Ovary (tissue), 7 donors: ENCODE measurements at regions not wholly inside any gene's neighbourhood (a gene's known extent, or its start where the extent isn't known, plus 50 kb on each side); places are given as distances from the start of the nearest gene placed in this dataset.
A peak's percentile ranks its signal among the peaks of the same experiment; 100 is the strongest.

Source experiments
- DNase-seq, 5 donors: peaks; one replicate each; pipeline ENCODE4 v3.0.0-alpha.2; 2019 to 2020
- H3K27ac ChIP-seq, 2 donors: fragments of 200-600 bp; one replicate each; pipeline versions ENCODE4 v1.5.1 to v1.8.0; 2019 to 2022
- H3K27me3 ChIP-seq: fragments of 200-600 bp; one replicate; pipeline ENCODE4 v1.8.0; 2022
- H3K36me3 ChIP-seq: fragments of 200-600 bp; sonication (generic); one replicate; pipeline ENCODE4 v1.5.1; 2019
- H3K4me1 ChIP-seq: one replicate; pipeline ENCODE4 v1.8.1; 2013; ENCODE audit warnings: mild to moderate bottlenecking, moderate library complexity; ENCODE audit not compliant: insufficient read depth
- H3K4me3 ChIP-seq: fragments of 200-600 bp; sonication (generic); one replicate; pipeline ENCODE4 v1.5.1; 2017
- H3K9me3 ChIP-seq, 2 donors: fragments of 200-600 bp in 1 of 2; sonication (generic) in 1 of 2; one replicate each; pipeline versions ENCODE4 v1.5.1 to v1.8.1; 2013 to 2019; ENCODE audit warnings: mild to moderate bottlenecking in 1 of 2, moderate library complexity in 1 of 2
- EP300 ChIP-seq: sonication (generic); formaldehyde crosslinking; IDR thresholded peaks from one replicate; pipeline ENCODE4 v1.6.1; 2017; ENCODE audit warnings: antibody characterized with exemption
- POLR2A ChIP-seq: fragments of 450-650 bp; IDR thresholded peaks from one replicate; pipeline ENCODE4 v1.6.1; 2017; ENCODE audit warnings: antibody characterized with exemption, mild to moderate bottlenecking, moderate library complexity
- WGBS, 3 donors: extraction: QIAGEN DNeasy Blood & Tissue Kit in 1 of 3; methylation state at CpG; one replicate each; pipeline versions ENCODE4 v1.1.5 to v1.1.7; 2013 to 2017; 5-methylcytosine and 5-hydroxymethylcytosine counted together
- intact Hi-C, 4 donors: fragments of 100-400 bp; cut with DNase I; formaldehyde crosslinking; loops; one replicate each; pipeline versions ENCODE4 v1.11.0 to v1.15.1; 2022 to 2023
- TF ChIP-seq, protein P1 (sequence below), 3 donors: fragments of 450-650 bp in 2 of 3; fragments of 200-600 bp in 1 of 3; IDR thresholded peaks; one replicate each; pipeline versions ENCODE4 v1.5.1 to v1.8.0; 2016 to 2022; ENCODE audit warnings: antibody characterized with exemption in 3 of 3, mild to moderate bottlenecking in 1 of 3
- donor health status: DM: no; HTN: no; CAD: no; lungs with moderate emphysema.
- donor health status: DM: no; HTN: no; CAD: no.
- donor health status: Bipolar disorder and iron deficiency.
- donor health status: DM: no; HTN: no; CAD: no.
- donor health status: DM: yes; HTN: yes; CAD: no.

DNA sequence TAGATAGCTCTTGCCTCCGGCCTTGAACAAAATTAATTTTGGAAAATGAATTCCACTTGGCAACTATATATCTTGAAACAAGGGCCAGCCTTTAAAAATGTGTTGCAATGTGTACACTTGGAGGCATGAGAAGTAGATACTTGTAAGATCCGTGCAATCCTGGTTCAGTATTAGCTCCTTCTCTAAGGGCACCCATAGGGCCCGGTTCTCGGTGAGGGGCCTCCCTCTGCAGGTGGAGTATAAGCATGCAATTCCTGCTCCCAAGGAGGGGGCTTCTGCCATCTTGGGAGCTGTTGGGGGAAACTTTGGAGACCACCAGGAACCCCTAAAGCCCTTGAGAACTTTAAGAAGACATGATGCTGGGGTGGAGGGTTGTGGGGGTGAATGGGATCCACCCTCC lies 388.7 kb upstream of the RGMA start:
- no peaks in the 10 kb centered on the region for H3K9me3 ChIP-seq
- no peaks in the 10 kb centered on the region for H3K36me3 ChIP-seq
- peak overlapping the region in 1 of 2 donors; percentile 14 for H3K27ac ChIP-seq
- no peaks in the 10 kb centered on the region for H3K27me3 ChIP-seq
- H3K4me3 ChIP-seq = no peak overlapping the region
- no peak for DNase-seq
- TF ChIP-seq, protein P1, sequence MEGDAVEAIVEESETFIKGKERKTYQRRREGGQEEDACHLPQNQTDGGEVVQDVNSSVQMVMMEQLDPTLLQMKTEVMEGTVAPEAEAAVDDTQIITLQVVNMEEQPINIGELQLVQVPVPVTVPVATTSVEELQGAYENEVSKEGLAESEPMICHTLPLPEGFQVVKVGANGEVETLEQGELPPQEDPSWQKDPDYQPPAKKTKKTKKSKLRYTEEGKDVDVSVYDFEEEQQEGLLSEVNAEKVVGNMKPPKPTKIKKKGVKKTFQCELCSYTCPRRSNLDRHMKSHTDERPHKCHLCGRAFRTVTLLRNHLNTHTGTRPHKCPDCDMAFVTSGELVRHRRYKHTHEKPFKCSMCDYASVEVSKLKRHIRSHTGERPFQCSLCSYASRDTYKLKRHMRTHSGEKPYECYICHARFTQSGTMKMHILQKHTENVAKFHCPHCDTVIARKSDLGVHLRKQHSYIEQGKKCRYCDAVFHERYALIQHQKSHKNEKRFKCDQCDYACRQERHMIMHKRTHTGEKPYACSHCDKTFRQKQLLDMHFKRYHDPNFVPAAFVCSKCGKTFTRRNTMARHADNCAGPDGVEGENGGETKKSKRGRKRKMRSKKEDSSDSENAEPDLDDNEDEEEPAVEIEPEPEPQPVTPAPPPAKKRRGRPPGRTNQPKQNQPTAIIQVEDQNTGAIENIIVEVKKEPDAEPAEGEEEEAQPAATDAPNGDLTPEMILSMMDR (IDR thresholded peaks at IDR 0.05) = no peak
- no peak for TF ChIP-seq POLR2A
- TF ChIP-seq EP300 = no peak
- intact Hi-C loops = loop anchor here in 1 of 4 donors (10.0 kb wide), 1 partner anchor 393 kb away; the partner anchor contains the start of gene RGMA
- 9 to 31% (median 12%) methylated on average over 4 of the region's 4 CpGs for WGBS, 3 donors
- peaks cover 21% of the 10 kb centered on the region for H3K4me1 ChIP-seq

DNA sequence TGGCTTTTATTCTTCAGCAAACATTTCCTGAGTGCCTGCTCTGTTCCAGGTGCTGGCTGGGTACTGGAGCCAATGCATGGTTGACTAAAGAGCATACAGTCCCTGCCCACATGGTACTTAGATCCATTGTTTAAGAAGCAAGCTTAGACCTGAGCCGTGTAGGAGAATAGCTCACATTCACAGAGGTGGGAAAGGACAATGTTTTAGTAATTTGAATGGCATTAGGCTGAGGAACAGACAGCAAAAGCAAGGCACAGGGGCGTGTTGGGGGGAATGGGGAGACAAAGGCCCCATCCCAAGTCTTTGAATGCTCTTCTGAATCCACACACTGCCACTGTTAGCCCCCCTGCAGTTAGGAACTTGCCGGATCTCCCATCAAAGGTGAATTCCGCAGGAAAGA lies 388.2 kb upstream of the RGMA start:
- Histone ChIP-seq H3K36me3 (no peaks in the 10 kb centered on the region), H3K4me3 (no peak overlapping the region), H3K27me3 (no peaks in the 10 kb centered on the region), H3K4me1 (peaks cover 21% of the 10 kb centered on the region), H3K9me3 (no peaks in the 10 kb centered on the region), H3K27ac (peak overlapping the region; percentile 31 to 36)
- TF ChIP-seq, protein P1 (IDR thresholded peaks at IDR 0.05) = no peak
- TF ChIP-seq POLR2A (no peak), EP300 (no peak)
- 33 to 37% (median 36%) methylated on average over 4 of the region's 4 CpGs for WGBS, 3 donors
- intact Hi-C loops = loop anchor here in 1 of 4 donors (10.0 kb wide), 1 partner anchor 392 kb away; the partner anchor contains the start of gene RGMA
- no peak for DNase-seq

DNA sequence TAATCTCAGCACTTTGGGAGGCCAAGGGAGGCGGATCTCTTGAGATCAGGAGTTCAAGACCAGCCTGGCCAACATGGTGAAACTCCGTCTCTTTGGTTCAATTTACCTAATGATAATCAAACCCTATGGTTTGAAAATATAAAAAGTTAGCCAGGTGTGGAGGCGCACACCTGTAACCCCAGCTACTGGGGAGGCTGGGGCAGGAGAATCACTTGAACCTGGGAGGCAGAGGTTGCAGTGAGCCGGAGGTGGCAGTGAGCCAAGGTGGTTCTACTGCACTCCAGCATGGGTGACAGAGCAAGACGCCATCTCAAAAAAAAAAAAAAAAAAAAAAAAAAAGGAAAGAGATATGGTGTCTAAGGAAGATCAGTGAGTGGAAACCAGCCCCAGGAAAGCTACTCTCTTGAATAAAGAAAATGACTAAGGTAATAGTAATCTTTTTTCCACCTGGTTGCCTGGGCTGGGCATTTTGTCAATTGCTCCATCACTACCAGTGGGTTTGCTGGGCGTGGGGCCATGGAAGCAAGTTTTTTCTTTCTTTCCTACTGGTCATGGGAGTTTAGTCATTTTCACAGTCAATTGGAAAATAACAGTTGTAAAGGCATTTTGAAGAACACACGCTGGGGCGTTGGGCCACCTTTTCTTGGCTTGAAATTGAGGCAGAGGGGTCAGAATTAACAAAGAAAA lies 387.6 kb upstream of the RGMA start:
- no peaks in the 10 kb centered on the region for H3K9me3 ChIP-seq
- H3K36me3 ChIP-seq = no peaks in the 10 kb centered on the region
- TF ChIP-seq EP300 = no peak
- no peak for TF ChIP-seq POLR2A
- TF ChIP-seq, protein P1 (IDR thresholded peaks at IDR 0.05) = no peak
- H3K4me3 ChIP-seq = no peak overlapping the region
- peak overlapping the region in 1 of 2 donors; percentile 31 for H3K27ac ChIP-seq
- WGBS, 3 donors = 76 to 92% (median 92%) methylated on average over 8 of the region's 8 CpGs
- intact Hi-C loops = loop anchor here in 1 of 4 donors (10.0 kb wide), 1 partner anchor 392 kb away; the partner anchor contains the start of gene RGMA
- peaks cover 21% of the 10 kb centered on the region for H3K4me1 ChIP-seq
- no peaks in the 10 kb centered on the region for H3K27me3 ChIP-seq
- DNase-seq = no peak

DNA sequence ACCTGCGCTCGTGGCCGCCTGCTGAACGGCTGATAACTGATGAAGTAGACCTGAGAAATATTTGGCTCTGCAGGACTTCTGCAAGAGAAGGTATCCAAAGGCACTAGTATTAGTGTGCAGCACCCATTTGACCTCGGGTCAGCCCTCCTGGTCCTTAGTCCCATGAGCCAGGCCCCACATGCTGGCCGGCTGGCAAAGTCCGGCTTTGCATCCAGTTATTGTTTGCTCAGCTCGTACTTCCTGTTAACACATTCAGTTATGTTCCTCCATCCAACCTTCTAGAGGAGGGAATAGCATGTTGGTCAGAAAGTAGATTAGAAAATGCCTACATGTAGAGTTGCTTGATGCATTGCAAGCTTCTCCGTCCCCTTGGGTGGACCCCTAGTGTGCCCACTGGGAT lies 385.7 kb upstream of the RGMA start:
- H3K27ac ChIP-seq = no peak overlapping the region
- no peaks in the 10 kb centered on the region for H3K9me3 ChIP-seq
- no peak overlapping the region for H3K4me3 ChIP-seq
- intact Hi-C loops = loop anchor here in 1 of 4 donors (10.0 kb wide), 1 partner anchor 390 kb away; the partner anchor contains the start of gene RGMA
- no peak for DNase-seq
- 75 to 84% (median 84%) methylated on average over 9 of the region's 9 CpGs for WGBS, 3 donors
- H3K36me3 ChIP-seq = no peaks in the 10 kb centered on the region
- no peaks in the 10 kb centered on the region for H3K27me3 ChIP-seq
- peaks cover 16% of the 10 kb centered on the region for H3K4me1 ChIP-seq
- TF ChIP-seq, protein P1 (IDR thresholded peaks at IDR 0.05) = no peak
- TF ChIP-seq EP300 = no peak
